ENCODE measurements at regions not wholly inside any gene's neighbourhood (a gene's known extent, or its start where the extent isn't known, plus 50 kb on each side); places are given as distances from the start of the nearest gene placed in this dataset.

DNA sequence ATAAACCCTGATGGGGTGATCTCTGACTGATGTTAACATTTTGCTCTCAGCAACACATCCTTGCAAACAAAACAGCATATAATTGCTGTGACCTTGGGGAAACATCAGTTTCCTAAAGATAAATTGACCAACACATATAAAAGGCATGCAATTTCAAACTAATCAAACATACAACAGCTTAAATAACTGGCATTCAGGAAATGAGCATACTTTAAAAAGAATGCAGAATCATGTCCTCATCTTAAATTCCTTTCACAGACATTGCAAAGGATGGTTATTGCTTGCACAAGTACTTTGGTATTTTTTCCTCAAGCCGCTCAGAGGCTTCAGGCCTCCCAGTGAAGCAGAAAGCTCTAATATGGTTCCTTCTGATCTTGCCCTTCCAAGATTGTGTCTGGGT lies 53.4 kb upstream of the RGS18 start:
- no peaks in the 10 kb centered on the region for H3K36me3 ChIP-seq (ENCODE audit: control insufficient read depth, insufficient read depth, low read length)
- intact Hi-C loops (cut with micrococcal nuclease; ENCODE audit: unreplicated experiment) (no loop called here), in situ Hi-C loops (cut with HindIII; ENCODE audit: low pct_unique_long_range_greater_than_20kb, low sequenced_read_pairs) (no loop called here)
- TF ChIP-seq TCF7L2 (IDR thresholded peaks at IDR 0.05; ENCODE audit: low read depth, low read length) = no peak
- TF ChIP-seq SIN3A (IDR thresholded peaks at IDR 0.05; ENCODE audit: borderline replicate concordance, insufficient read depth, low read depth, low read length) = no peak
- no peak for TF ChIP-seq POLR2AphosphoS5 (IDR thresholded peaks at IDR 0.05; ENCODE audit: low read depth, low read length)
- TF ChIP-seq, protein P1, sequence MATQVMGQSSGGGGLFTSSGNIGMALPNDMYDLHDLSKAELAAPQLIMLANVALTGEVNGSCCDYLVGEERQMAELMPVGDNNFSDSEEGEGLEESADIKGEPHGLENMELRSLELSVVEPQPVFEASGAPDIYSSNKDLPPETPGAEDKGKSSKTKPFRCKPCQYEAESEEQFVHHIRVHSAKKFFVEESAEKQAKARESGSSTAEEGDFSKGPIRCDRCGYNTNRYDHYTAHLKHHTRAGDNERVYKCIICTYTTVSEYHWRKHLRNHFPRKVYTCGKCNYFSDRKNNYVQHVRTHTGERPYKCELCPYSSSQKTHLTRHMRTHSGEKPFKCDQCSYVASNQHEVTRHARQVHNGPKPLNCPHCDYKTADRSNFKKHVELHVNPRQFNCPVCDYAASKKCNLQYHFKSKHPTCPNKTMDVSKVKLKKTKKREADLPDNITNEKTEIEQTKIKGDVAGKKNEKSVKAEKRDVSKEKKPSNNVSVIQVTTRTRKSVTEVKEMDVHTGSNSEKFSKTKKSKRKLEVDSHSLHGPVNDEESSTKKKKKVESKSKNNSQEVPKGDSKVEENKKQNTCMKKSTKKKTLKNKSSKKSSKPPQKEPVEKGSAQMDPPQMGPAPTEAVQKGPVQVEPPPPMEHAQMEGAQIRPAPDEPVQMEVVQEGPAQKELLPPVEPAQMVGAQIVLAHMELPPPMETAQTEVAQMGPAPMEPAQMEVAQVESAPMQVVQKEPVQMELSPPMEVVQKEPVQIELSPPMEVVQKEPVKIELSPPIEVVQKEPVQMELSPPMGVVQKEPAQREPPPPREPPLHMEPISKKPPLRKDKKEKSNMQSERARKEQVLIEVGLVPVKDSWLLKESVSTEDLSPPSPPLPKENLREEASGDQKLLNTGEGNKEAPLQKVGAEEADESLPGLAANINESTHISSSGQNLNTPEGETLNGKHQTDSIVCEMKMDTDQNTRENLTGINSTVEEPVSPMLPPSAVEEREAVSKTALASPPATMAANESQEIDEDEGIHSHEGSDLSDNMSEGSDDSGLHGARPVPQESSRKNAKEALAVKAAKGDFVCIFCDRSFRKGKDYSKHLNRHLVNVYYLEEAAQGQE (IDR thresholded peaks at IDR 0.05; ENCODE audit: insufficient read depth in 1 of 2, low read depth in 2 of 2, low read length in 1 of 2) = no peak
- TF ChIP-seq, protein P2, sequence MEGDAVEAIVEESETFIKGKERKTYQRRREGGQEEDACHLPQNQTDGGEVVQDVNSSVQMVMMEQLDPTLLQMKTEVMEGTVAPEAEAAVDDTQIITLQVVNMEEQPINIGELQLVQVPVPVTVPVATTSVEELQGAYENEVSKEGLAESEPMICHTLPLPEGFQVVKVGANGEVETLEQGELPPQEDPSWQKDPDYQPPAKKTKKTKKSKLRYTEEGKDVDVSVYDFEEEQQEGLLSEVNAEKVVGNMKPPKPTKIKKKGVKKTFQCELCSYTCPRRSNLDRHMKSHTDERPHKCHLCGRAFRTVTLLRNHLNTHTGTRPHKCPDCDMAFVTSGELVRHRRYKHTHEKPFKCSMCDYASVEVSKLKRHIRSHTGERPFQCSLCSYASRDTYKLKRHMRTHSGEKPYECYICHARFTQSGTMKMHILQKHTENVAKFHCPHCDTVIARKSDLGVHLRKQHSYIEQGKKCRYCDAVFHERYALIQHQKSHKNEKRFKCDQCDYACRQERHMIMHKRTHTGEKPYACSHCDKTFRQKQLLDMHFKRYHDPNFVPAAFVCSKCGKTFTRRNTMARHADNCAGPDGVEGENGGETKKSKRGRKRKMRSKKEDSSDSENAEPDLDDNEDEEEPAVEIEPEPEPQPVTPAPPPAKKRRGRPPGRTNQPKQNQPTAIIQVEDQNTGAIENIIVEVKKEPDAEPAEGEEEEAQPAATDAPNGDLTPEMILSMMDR (IDR thresholded peaks at IDR 0.05) = no peak
- no peak overlapping the region for H3K27ac ChIP-seq (ENCODE audit: low read length)
- BruUV-seq (replicated peaks) = no TSS peak
- no peaks in the 10 kb centered on the region; the same call in 1 of the 2 replicates for H3K9me3 ChIP-seq (ENCODE audit: control insufficient read depth, insufficient read depth, low read depth, low read length)
- no peaks in the 10 kb centered on the region for H3K4me1 ChIP-seq (ENCODE audit: control insufficient read depth, insufficient read depth, low read length)
- H3K4me3 ChIP-seq (ENCODE audit: low read depth in 2 of 2, low read length in 2 of 2) = no peak overlapping the region
- ChIA-PET POLR2A (no interaction called here), CTCF (no interaction called here)
- no peaks in the 10 kb centered on the region for H3K27me3 ChIP-seq (ENCODE audit: control insufficient read depth, insufficient read depth, low read length)
- no peak for DNase-seq (ENCODE audit: low read depth, low spot score)
- no peak for ATAC-seq

DNA sequence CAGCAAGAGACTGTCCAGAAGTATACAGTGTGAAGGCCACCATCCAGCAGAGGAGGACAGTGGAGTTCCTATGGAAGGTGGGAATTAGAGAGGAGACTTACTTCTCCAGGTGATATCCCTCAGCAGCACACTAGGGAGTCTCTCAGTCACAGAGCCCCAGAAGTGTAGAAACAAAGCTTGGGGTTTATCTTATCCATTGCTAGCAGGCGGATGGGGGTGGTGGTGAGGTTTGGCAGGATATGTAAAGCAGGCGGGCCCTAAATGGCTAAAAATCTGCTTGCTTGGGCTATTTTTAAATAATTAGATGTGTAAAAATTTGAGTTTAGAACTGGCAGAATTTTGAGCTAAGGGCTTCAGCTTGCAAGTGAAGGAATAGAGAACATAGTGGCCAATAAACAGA lies 50.1 kb upstream of the RGS18 start:
- ChIA-PET CTCF (no interaction called here), POLR2A (no interaction called here)
- H3K4me1 ChIP-seq (ENCODE audit: control insufficient read depth, insufficient read depth, low read length) = no peaks in the 10 kb centered on the region
- ATAC-seq (no peak), DNase-seq (ENCODE audit: low read depth, low spot score) (no peak)
- no peaks in the 10 kb centered on the region for H3K27me3 ChIP-seq (ENCODE audit: control insufficient read depth, insufficient read depth, low read length)
- H3K9me3 ChIP-seq (ENCODE audit: control insufficient read depth, insufficient read depth, low read depth, low read length) = no peaks in the 10 kb centered on the region
- in situ Hi-C loops (cut with HindIII; ENCODE audit: low pct_unique_long_range_greater_than_20kb, low sequenced_read_pairs) (no loop called here), intact Hi-C loops (cut with micrococcal nuclease; ENCODE audit: unreplicated experiment) (no loop called here)
- TF ChIP-seq, protein P1 (IDR thresholded peaks at IDR 0.05; ENCODE audit: insufficient read depth in 1 of 2, low read depth in 2 of 2, low read length in 1 of 2) = no peak
- TF ChIP-seq SIN3A (IDR thresholded peaks at IDR 0.05; ENCODE audit: borderline replicate concordance, insufficient read depth, low read depth, low read length) (no peak), POLR2AphosphoS5 (IDR thresholded peaks at IDR 0.05; ENCODE audit: low read depth, low read length) (no peak), TCF7L2 (IDR thresholded peaks at IDR 0.05; ENCODE audit: low read depth, low read length) (no peak)
- TF ChIP-seq, protein P2 (IDR thresholded peaks at IDR 0.05) = no peak
- no peak overlapping the region for H3K4me3 ChIP-seq (ENCODE audit: low read depth in 2 of 2, low read length in 2 of 2)
- no peak overlapping the region for H3K27ac ChIP-seq (ENCODE audit: low read length)
- no peaks in the 10 kb centered on the region for H3K36me3 ChIP-seq (ENCODE audit: control insufficient read depth, insufficient read depth, low read length)
- BruUV-seq (replicated peaks) = no TSS peak
